ENCODE measurements at regions not wholly inside any gene's neighbourhood (a gene's known extent, or its start where the extent isn't known, plus 50 kb on each side); places are given as distances from the start of the nearest gene placed in this dataset.
A peak's percentile ranks its signal among the peaks of the same experiment; 100 is the strongest.

DNA sequence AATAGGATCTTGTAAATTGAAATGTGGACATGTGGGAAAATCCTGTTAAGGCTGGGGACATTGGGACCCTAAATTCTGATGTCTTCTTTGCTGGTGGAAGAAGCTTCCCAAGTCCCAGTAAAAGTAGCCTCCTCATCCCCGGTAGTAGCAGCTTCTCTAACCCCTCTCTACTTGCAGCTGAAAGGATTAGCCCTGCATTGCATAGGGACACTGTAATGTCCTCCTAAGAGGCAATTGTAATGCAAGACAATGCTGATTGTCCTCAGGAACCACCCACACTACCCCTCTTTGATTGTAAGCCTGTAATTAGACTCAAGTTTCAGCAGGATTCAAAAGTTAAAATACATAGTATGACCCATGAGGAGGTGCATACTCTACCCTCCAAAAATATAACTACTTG is 1938.4 kb upstream of the C9orf72 start:
- peaks cover 39 to 42% of the 10 kb centered on the region in 2 experiments for H3K4me1 Mint-ChIP-seq
- H3K27me3 Mint-ChIP-seq (ENCODE audit: low read depth) = peaks cover 62% of the 10 kb centered on the region
- no peak overlapping the region for H2AK5ac ChIP-seq (ENCODE audit: insufficient read length, low read length)
- no peak overlapping the region for H3K18ac ChIP-seq (ENCODE audit: insufficient read length, low read depth, low read length)
- H3K27me3 ChIP-seq (ENCODE audit: insufficient read depth, low read length) = no peaks in the 10 kb centered on the region
- no peak overlapping the region for H4K91ac ChIP-seq (ENCODE audit: insufficient read length, low read depth, low read length)
- no peak overlapping the region for H2BK5ac ChIP-seq (ENCODE audit: insufficient read length, low read length)
- H3K56ac ChIP-seq (ENCODE audit: insufficient read length, low read depth, low read length) = no peak overlapping the region
- no peak overlapping the region for H3K14ac ChIP-seq (ENCODE audit: insufficient read depth, low read length)
- H3K4ac ChIP-seq (ENCODE audit: low read depth, low read length) = no peak overlapping the region
- H2BK15ac ChIP-seq (ENCODE audit: low read depth, low read length) = no peak overlapping the region
- no peak overlapping the region for H3T11ph ChIP-seq (ENCODE audit: low read length)
- no peaks in the 10 kb centered on the region for H3K79me1 ChIP-seq (ENCODE audit: insufficient read depth, low read depth, low read length, poor library complexity, severe bottlenecking)
- H3K9me3 ChIP-seq (ENCODE audit: control insufficient read depth, low read depth, low read length) = peaks cover 15% of the 10 kb centered on the region
- peaks cover 7% of the 10 kb centered on the region; the same call in 1 of the 2 replicates for H3K4me1 ChIP-seq (ENCODE audit: insufficient read depth, low read length)
- H3K9me3 Mint-ChIP-seq = peaks cover 33 to 41% of the 10 kb centered on the region in 2 experiments
- no peak overlapping the region for H4K5ac ChIP-seq (ENCODE audit: insufficient read length, low read depth, low read length)
- no peaks in the 10 kb centered on the region for H3K79me2 ChIP-seq (ENCODE audit: insufficient read depth, low read length)
- no CpG with 5 or more reads among the region's 1 CpG for WGBS (ENCODE audit: extremely low coverage, insufficient read length, low lambda C conversion rate)
- H3K27ac Mint-ChIP-seq = peak overlapping the region in 2 of 3 experiments; percentile 21 to 23; a peak in 1 of 7 replicates
- H3K4me2 ChIP-seq (ENCODE audit: insufficient read depth, insufficient read length, low read length) = no peak overlapping the region
- H4K8ac ChIP-seq (replicated peaks; ENCODE audit: insufficient read length, low read depth, low read length) = no peak overlapping the region
- TF ChIP-seq, protein P1, sequence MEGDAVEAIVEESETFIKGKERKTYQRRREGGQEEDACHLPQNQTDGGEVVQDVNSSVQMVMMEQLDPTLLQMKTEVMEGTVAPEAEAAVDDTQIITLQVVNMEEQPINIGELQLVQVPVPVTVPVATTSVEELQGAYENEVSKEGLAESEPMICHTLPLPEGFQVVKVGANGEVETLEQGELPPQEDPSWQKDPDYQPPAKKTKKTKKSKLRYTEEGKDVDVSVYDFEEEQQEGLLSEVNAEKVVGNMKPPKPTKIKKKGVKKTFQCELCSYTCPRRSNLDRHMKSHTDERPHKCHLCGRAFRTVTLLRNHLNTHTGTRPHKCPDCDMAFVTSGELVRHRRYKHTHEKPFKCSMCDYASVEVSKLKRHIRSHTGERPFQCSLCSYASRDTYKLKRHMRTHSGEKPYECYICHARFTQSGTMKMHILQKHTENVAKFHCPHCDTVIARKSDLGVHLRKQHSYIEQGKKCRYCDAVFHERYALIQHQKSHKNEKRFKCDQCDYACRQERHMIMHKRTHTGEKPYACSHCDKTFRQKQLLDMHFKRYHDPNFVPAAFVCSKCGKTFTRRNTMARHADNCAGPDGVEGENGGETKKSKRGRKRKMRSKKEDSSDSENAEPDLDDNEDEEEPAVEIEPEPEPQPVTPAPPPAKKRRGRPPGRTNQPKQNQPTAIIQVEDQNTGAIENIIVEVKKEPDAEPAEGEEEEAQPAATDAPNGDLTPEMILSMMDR (conservative IDR thresholded peaks at IDR 0.05) = no peak
- H3K4me3 Mint-ChIP-seq = no peak overlapping the region
- no peaks in the 10 kb centered on the region for H4K20me1 ChIP-seq (ENCODE audit: control insufficient read depth, insufficient read depth, insufficient read length)
- H3K36me3 Mint-ChIP-seq (ENCODE audit: insufficient read depth in 1 of 3, low read depth in 3 of 3) = peaks cover 26 to 39% (median 34%) of the 10 kb centered on the region in 3 experiments
- H3K23ac ChIP-seq (ENCODE audit: insufficient read length, low read depth, low read length) = no peak overlapping the region
- no peak overlapping the region for H3K27ac ChIP-seq (ENCODE audit: insufficient read length, low read depth, low read length)
- peak; percentile 42 for DNase-seq
- H2AFZ ChIP-seq (ENCODE audit: low read length) = no peak overlapping the region
- H2BK120ac ChIP-seq (ENCODE audit: low read depth, low read length, poor library complexity, severe bottlenecking) = no peak overlapping the region
- H2BK20ac ChIP-seq (ENCODE audit: low read depth, low read length, poor library complexity, severe bottlenecking) = no peak overlapping the region
- no peak overlapping the region for H3K9ac ChIP-seq (ENCODE audit: extremely low read depth, insufficient read length, low read length)
- H3K23me2 ChIP-seq (ENCODE audit: insufficient read length, low read depth, low read length, poor library complexity, severe bottlenecking) = no peaks in the 10 kb centered on the region
- H2BK12ac ChIP-seq (ENCODE audit: insufficient read length, low read depth, low read length) = no peak overlapping the region

Data from H9 (cell line).